GM12865 (cell line): ENCODE measurements at regions not wholly inside any gene's neighbourhood (a gene's known extent, or its start where the extent isn't known, plus 50 kb on each side); places are given as distances from the start of the nearest gene placed in this dataset.

Source experiments
- DNase-seq: peaks from one replicate; pipeline ENCODE4 v3.0.0; 2010; ENCODE audit warnings: low read depth
- H3K4me3 ChIP-seq: 2 replicates; pipeline ENCODE4 v1.5.1; 2011; ENCODE audit warnings: mild to moderate bottlenecking, low read depth, low read length, control low read depth
- TF ChIP-seq, protein P1 (sequence below): IDR thresholded peaks from 2 replicates; pipeline ENCODE4 v1.5.1; 2011; ENCODE audit warnings: low read length, control low read depth, low read depth, inconsistent platforms; ENCODE audit not compliant: insufficient read depth; ENCODE audit errors: missing control alignments

DNA sequence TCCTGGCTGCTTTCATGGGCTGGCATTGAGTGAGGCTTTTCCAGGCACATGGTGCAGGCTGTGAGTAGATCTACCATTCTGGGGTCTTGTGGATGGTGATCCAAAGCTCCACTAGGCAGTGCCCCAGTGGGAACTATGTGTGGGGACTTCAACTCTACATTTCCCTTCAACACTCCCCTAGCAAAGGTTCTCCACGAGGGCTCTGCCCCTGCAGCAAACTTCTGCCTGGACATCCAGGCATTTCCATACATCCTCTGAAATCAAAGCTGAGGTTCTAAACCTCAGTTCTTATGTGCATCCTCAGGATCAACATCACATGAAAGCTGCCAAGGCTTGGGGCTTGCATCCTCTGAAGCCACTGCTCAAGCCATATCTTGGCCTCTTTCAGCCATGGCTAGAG is 282.9 kb upstream of the ZPLD1 start:
- TF ChIP-seq, protein P1, sequence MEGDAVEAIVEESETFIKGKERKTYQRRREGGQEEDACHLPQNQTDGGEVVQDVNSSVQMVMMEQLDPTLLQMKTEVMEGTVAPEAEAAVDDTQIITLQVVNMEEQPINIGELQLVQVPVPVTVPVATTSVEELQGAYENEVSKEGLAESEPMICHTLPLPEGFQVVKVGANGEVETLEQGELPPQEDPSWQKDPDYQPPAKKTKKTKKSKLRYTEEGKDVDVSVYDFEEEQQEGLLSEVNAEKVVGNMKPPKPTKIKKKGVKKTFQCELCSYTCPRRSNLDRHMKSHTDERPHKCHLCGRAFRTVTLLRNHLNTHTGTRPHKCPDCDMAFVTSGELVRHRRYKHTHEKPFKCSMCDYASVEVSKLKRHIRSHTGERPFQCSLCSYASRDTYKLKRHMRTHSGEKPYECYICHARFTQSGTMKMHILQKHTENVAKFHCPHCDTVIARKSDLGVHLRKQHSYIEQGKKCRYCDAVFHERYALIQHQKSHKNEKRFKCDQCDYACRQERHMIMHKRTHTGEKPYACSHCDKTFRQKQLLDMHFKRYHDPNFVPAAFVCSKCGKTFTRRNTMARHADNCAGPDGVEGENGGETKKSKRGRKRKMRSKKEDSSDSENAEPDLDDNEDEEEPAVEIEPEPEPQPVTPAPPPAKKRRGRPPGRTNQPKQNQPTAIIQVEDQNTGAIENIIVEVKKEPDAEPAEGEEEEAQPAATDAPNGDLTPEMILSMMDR = no peak
- H3K4me3 ChIP-seq = no peak overlapping the region
- DNase-seq = no peak

DNA sequence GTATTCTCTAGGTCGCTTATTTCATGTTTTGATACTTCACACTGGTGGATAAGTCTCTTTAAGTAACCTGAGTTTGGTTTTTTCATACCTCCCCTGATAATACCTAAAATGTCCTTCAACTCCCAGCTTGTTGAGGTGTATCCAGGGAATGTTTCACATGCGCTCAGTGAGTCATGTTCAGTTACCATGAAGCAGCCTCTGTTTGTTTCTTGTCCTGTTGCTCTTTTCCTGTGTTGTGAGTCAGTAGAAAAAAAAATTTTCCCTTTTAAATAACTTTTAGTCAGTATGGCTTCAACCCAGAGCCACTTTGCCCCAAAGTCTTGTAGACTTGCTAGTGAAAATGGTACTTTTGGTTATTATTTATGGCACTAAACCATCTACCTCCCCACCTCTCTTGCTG is 278.4 kb upstream of the ZPLD1 start:
- no peak overlapping the region for H3K4me3 ChIP-seq
- no peak for DNase-seq
- TF ChIP-seq, protein P1 = no peak

DNA sequence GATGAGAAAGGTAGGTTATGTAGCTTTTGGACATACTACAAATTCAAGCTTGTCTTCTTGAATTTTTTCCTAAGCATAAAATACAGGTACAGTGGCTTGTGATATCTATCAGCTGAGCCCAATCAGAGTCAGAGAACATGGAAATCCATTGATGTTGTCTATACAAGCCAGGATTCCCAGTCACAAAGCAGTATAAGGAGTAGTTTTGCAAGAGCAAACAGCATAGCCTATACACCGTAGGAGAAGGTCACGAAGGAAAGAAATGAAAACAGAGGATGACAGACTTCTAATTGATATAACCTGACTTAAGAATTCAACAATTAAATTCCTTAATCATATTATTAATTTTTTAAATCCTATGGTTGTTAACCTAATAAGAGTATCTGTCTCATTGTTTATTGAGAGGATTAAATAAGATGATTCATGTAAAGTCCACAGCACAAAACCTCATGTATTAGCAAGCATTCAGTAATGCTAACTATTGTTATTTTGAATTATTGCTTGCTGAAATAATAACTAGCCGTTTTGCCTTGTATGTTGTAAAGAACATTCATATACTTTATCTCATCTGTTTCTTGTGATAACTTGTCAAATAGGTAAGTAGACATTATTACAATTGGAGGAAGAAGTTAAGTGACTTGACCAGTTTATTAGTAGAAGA is 276.6 kb upstream of the ZPLD1 start:
- TF ChIP-seq, protein P1 = no peak
- no peak overlapping the region for H3K4me3 ChIP-seq
- no peak for DNase-seq

DNA sequence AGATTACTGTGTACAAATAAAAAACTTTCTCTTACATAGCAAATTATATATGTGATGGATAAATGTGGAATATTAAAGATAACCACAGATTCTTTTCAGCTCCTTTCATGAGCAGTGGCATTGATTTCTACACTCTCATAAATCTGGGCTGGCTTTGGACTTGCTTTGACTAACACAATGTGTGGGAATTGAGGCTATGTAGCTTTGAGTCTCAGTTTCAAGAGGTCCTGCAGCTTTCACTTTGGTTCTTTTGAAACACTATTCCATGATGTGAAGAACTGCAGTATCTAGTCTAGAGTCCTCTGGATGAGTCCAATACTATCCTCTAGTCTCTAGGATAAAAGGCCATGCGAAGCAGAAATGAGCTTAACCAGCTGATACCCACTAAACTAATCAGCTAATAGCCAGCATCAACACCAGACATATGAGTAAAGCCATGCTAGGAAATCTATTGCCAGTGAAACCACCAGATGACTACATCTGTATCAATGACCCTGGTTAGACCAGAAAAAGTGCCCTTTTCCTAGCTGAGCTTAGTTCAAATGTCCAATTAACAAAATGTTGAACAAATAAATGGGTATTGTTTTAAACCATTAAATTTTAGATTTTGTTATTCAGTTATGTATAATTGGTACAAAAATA is 274.9 kb upstream of the ZPLD1 start:
- H3K4me3 ChIP-seq = no peak overlapping the region
- DNase-seq = peak; percentile 6
- TF ChIP-seq, protein P1 = no peak

DNA sequence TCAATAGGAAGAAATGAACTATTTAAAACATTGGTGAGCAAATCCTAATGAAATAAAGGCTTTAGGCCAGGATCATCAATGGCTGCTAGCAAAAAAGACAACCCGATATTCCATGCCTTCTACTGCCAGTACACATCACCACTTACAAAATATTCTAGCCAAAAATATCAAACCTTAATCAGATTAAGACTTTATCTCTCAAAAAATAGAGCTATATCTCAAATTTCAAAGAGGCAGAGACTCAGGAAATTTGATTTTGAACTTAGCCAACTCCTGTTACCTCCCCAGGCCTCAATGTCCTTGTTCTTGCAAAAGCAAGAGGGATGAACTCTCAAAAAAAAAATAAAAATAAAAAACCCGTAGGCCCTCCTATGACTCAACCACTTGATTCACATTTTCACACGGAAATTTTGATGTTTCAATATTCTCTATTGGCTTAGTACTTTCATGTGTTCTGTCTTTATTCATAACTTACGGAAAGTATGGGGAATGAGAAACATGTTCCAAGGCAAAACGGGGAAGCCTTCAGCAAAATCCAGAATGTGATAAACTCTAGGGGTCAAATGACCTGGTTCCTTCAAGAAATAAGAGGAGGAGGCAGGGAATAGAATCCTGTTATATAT is 273.3 kb upstream of the ZPLD1 start:
- H3K4me3 ChIP-seq = no peak overlapping the region
- TF ChIP-seq, protein P1 = no peak
- DNase-seq = no peak

DNA sequence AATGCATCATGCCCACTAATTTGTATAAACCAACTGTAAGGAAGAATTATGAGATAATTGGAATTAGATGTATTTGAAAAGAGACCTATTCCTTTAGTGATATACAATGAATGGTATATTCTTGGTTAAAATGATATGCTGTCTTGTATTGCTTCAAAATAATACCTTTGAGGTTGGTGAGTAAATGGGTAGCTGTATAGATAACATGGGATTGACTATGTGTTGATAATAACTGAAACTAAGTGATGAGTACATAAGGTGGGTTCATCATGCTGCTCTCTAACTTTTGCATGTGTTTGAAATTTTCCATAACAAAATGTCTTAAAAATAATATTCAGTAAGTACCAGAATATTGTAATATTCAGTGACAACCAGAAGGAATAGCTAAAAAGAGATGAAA is 272.6 kb upstream of the ZPLD1 start:
- no peak for DNase-seq
- TF ChIP-seq, protein P1 = no peak
- no peak overlapping the region for H3K4me3 ChIP-seq
